SKM-1 treated with dmso at 0.1 percent for 144 hours (cell line): ENCODE measurements at regions not wholly inside any gene's neighbourhood (a gene's known extent, or its start where the extent isn't known, plus 50 kb on each side); places are given as distances from the start of the nearest gene placed in this dataset.
"Not testable (repeated sequence)": the region's sequence is repeated elsewhere in the genome, so short reads cannot be mapped to it uniquely, and the experiment has no call there.

Experiments used
- DNase-seq: peaks from one replicate; lab custom pipeline; 2025; ENCODE audit not compliant: unreplicated experiment; lab: John Stamatoyannopoulos, UW

DNA sequence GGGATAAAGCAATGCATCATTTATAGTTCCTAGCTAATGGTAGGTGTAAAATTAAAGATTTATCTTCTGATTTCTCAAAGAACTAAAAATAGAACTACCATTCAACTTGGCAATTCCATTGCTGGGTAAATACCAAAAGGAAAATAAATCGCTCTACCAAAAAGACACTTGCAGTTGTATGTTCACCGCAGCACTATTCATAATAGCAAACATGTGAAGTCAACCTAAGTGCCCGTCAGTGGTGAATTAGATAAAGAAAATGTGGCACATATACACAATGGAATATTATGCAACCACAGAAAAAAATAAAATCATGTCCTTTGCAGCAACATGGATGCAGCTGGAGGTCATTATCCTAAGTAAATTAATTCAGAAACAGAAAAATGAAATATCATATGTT lies 192.8 kb upstream of the ADRA1D start:
- no peak for DNase-seq

DNA sequence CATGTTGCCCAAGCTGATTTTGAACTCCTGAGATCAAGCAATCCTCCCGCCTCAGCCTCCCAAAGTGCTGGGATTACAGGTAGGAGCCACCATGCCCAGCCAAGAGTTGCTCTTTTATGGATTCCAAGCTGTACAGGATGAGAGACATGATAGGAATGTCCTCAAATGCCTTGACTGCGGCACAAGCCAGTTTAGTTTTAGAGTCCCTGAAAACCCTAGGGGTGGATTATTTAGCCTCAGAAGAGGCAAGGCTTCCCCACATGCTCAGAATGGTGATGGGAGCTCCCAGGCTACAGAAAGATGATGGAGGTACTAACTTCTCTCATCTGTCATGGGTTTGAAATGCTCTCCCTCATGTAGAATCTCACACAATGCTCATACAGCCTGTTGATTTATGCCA lies 192.1 kb upstream of the ADRA1D start:
- no peak for DNase-seq

- no peak for DNase-seq
Measured at GRCh38 chr20:4439461-4439860, 190.4 kb upstream of the ADRA1D start.

DNA sequence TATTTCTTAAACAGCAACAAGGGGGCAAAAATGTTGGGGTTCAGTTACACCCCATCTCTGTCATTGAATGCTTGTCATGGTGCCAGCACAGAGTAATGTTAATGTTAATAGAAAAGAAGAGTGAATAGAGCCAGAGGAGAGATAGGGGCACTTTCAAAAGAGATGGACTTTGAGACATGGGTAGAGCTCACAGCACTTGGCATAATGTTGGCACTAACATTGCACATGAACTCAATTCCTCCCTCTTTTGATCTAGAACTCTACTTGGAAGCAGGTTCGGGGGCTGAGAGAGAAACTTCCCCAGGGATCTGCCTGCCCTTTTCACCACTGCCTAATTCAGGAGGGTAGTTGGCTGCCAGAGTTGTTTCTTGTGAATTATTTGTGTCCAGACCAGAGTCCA lies 188.0 kb upstream of the ADRA1D start:
- no peak for DNase-seq

- DNase-seq, result no peak
Measured at GRCh38 chr20:4435671-4436455, 186.8 kb upstream of the ADRA1D start.

- DNase-seq, result no peak
Measured at GRCh38 chr20:4435225-4435624, 186.1 kb upstream of the ADRA1D start.

GRCh38 chr20:4434681-4435080 lies 185.6 kb upstream of the ADRA1D start:
- DNase-seq, result no peak

DNA sequence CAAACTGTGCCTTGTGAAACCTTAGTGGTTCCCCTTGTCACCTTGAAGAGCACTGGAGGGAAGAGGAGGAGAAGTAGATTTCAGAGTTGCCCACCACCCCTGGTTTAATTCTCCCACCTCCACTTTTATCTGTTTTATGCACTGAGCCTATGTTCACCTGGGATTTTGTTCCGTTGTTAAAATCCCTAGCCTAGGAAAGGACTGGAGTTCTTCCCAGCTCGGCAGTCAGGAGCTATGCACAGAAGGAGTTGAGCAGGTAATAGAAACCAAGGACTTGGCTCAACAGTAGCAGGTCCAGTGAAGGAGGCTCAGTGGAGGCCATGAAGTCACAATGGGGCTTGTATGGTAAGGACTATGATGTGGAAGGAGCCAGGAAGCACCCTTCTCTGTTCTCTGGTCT lies 182.4 kb upstream of the ADRA1D start:
- DNase-seq, result no peak

- not testable (repeated sequence) for DNase-seq
Measured at GRCh38 chr20:4430826-4431225, 181.7 kb upstream of the ADRA1D start.

- no peak for DNase-seq
Measured at GRCh38 chr20:4427940-4428586, 179.0 kb upstream of the ADRA1D start.

GRCh38 chr20:4418141-4418540 lies 169.1 kb upstream of the ADRA1D start:
- no peak for DNase-seq

GRCh38 chr20:4415281-4415680 lies 166.2 kb upstream of the ADRA1D start:
- no peak for DNase-seq

- DNase-seq, result no peak
Measured at GRCh38 chr20:4413314-4414049, 164.4 kb upstream of the ADRA1D start.

GRCh38 chr20:4412216-4412615 lies 163.1 kb upstream of the ADRA1D start:
- DNase-seq, result no peak

DNA sequence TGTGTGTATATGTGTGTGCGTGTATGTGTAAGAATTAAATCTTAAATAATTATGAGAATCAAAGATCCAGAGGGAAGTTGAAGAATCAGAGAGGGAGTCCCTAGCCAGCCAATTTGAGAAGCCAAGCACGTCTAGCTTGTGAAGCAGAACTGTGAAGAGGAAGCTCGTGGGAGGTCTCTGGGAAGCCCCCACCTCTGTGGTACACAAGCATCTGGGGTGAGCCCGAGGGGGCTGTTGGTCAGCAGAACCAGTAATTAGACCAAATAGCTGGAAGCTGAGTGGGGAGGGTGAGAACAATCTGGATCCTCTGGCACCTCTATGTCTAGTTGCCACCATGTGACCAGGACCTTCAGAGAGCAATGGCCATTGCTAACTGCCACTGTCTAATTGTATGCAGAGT lies 162.7 kb upstream of the ADRA1D start:
- DNase-seq, result no peak

GRCh38 chr20:4406627-4407026 lies 157.5 kb upstream of the ADRA1D start:
- no peak for DNase-seq

- no peak for DNase-seq
Measured at GRCh38 chr20:4401601-4402000, 152.5 kb upstream of the ADRA1D start.

GRCh38 chr20:4384961-4385360 lies 135.9 kb upstream of the ADRA1D start:
- no peak for DNase-seq

- no peak for DNase-seq
Measured at GRCh38 chr20:4383961-4384360, 134.9 kb upstream of the ADRA1D start.

DNA sequence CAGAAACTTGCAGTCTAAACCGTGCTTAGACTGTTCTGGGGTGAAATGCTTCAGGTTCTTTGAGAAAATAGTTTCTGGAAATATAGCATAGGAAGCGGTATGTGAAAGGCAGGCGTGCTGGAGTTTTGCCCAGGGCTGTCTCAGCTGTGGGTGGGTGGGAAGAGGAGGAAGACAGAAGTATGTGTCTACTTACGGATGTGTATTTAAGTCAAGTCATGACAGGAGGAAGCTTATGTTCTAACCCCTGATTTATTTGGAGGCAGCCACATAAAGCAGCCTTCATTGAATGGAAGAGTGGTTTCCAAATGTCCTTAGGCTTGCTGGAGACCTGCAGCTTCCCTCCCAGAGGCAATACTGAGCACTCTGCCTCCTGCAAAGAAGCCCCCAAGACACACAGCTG lies 126.8 kb upstream of the ADRA1D start:
- DNase-seq, result no peak

DNA sequence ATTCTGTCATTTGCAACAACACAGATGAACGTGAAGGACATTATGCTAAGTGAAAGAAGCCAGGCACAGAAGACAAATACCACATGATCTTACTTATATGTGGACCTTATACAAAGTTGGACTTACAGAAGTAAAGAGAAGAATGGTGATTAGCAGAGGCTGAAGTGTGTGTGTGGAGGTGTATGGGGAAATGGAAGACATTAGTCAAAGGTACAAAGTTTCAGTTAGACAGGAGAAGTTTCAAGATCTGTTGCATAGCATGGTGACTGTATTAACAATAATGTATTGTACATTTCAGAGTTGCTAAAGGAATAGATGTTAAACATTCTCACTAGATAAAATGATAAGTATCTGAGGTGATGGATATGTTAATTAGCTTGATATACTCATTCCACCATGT lies 124.4 kb upstream of the ADRA1D start:
- DNase-seq, result no peak

DNA sequence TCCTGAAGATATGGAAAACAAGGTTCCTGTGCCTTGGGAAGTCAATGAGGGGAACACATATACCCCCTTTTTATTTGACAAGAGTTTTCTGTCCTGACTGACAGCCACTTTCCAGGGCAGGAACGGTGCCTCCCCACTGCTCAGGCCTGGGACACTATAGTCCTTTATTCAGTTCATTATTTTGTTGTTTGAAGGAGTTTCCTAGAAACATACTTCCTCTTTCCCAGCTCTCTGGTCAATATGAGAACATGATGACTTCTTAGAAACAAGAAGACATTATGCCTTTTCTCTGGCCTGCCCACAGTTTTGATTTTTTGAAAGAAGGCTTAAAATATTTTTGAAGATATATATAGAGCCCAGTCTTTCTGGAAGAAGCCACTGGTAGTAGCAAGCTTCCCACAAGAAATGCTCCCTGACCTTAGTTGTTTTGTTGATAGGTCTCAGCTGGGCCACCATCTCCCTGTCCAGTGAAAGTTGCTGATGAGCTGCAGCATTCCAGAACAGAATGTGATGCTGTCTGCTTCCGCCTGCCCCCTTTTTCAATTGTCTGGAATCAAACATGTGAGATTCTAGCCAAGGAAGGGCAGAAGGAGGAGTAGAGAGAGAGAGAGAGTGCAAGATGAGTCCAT lies 122.7 kb upstream of the ADRA1D start:
- DNase-seq, result no peak
